ENCODE measurements at regions not wholly inside any gene's neighbourhood (a gene's known extent, or its start where the extent isn't known, plus 50 kb on each side); places are given as distances from the start of the nearest gene placed in this dataset.

DNA sequence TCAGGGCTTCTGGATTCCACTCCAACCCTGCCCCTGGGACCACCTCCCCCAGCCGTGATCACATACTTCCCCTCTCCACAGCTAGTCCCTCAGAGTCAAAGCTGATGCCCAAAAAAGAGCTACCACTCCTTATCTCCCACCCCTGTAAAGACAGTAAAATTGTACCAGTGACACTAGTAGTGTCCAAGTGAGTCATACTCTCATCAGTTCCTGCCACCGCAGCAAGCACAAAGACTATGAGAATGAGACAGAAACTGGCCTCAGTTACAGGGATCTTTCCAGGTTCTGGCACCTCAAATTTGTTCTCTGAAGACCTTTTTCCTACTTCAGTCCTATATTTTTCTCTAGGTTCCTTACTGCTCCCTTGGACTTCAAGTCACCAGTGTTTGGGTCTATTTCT, 144.2 kb downstream of the SPRY2 start:
- TF ChIP-seq, protein P1, sequence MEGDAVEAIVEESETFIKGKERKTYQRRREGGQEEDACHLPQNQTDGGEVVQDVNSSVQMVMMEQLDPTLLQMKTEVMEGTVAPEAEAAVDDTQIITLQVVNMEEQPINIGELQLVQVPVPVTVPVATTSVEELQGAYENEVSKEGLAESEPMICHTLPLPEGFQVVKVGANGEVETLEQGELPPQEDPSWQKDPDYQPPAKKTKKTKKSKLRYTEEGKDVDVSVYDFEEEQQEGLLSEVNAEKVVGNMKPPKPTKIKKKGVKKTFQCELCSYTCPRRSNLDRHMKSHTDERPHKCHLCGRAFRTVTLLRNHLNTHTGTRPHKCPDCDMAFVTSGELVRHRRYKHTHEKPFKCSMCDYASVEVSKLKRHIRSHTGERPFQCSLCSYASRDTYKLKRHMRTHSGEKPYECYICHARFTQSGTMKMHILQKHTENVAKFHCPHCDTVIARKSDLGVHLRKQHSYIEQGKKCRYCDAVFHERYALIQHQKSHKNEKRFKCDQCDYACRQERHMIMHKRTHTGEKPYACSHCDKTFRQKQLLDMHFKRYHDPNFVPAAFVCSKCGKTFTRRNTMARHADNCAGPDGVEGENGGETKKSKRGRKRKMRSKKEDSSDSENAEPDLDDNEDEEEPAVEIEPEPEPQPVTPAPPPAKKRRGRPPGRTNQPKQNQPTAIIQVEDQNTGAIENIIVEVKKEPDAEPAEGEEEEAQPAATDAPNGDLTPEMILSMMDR (IDR thresholded peaks at IDR 0.05; ENCODE audit: insufficient read depth, low read length, poor library complexity, severe bottlenecking): no peak
- no peak for TF ChIP-seq EZH2phosphoT487 (conservative IDR thresholded peaks at IDR 0.05; ENCODE audit: low read length)

Data from SU-DHL-6 (cell line).